IPS DF 6.9 (cell line): ENCODE measurements at regions not wholly inside any gene's neighbourhood (a gene's known extent, or its start where the extent isn't known, plus 50 kb on each side); places are given as distances from the start of the nearest gene placed in this dataset.
"Not testable (repeated sequence)": the region's sequence is repeated elsewhere in the genome, so short reads cannot be mapped to it uniquely, and the experiment has no call there.

Experiments used
- DNase-seq: peaks from one replicate; pipeline ENCODE4 v3.0.0-alpha.2; 2013; ENCODE audit warnings: low read depth, low spot score
- H3K27ac ChIP-seq: one replicate; pipeline ENCODE4 v1.5.1; 2013; ENCODE audit warnings: low read length, control low read depth
- H3K27me3 ChIP-seq: 2 replicates; pipeline ENCODE4 v1.6.1; 2013; ENCODE audit warnings: mild to moderate bottlenecking, low read length; ENCODE audit not compliant: control insufficient read depth, insufficient read depth
- H3K36me3 ChIP-seq: 2 replicates; pipeline ENCODE4 v1.6.1; 2013; ENCODE audit warnings: low read length; ENCODE audit not compliant: control insufficient read depth, insufficient read depth
- H3K4me1 ChIP-seq: 2 replicates; pipeline ENCODE4 v1.6.1; 2013; ENCODE audit warnings: low read length; ENCODE audit not compliant: control insufficient read depth, insufficient read depth
- H3K4me3 ChIP-seq: 2 replicates; pipeline ENCODE4 v1.5.1; 2013; ENCODE audit warnings: mild to moderate bottlenecking, low read length
- H3K9me3 ChIP-seq: 2 replicates; pipeline ENCODE4 v1.6.1; 2013; ENCODE audit warnings: low read length, inconsistent platforms; ENCODE audit not compliant: control insufficient read depth, insufficient read depth
- WGBS: extraction: QIAGEN DNeasy Blood & Tissue Kit; methylation state at CpG from one replicate; pipeline ENCODE4 v1.1.7; 2013; ENCODE audit warnings: mixed read lengths, missing lambda C conversion rate; ENCODE audit not compliant: insufficient read length, insufficient coverage; 5-methylcytosine and 5-hydroxymethylcytosine counted together

- Histone ChIP-seq H3K9me3 (no peaks in the 10 kb centered on the region), H3K4me3 (no peak overlapping the region), H3K36me3 (no peaks in the 10 kb centered on the region), H3K27ac (no peak overlapping the region), H3K4me1 (no peaks in the 10 kb centered on the region), H3K27me3 (no peaks in the 10 kb centered on the region)
- no peak for DNase-seq
- no CpG with 5 or more reads among the region's 5 CpGs for WGBS
These were observed 94.6 kb upstream of the OR9G4 start for GRCh38 chr11:56842814-56843794.

GRCh38 chr11:56841210-56841810, 92.8 kb upstream of the OR9G4 start:
- Histone ChIP-seq H3K36me3 (no peaks in the 10 kb centered on the region), H3K27me3 (no peaks in the 10 kb centered on the region), H3K9me3 (no peaks in the 10 kb centered on the region), H3K4me1 (no peaks in the 10 kb centered on the region), H3K27ac (no peak overlapping the region), H3K4me3 (no peak overlapping the region)
- peak; percentile 33 for DNase-seq
- no CpG with 5 or more reads among the region's 8 CpGs for WGBS

GRCh38 chr11:56827357-56827756, 78.9 kb upstream of the OR9G4 start:
- not testable (repeated sequence) for DNase-seq, H3K36me3 ChIP-seq, H3K27me3 ChIP-seq, H3K4me3 ChIP-seq, H3K27ac ChIP-seq, H3K9me3 ChIP-seq, H3K4me1 ChIP-seq
- WGBS: no CpG with 5 or more reads among the region's 5 CpGs

GRCh38 chr11:56819916-56820315, 71.4 kb upstream of the OR9G4 start:
- H3K9me3 ChIP-seq: no peaks in the 10 kb centered on the region
- no CpG with 5 or more reads among the region's 2 CpGs for WGBS
- H3K36me3 ChIP-seq: no peaks in the 10 kb centered on the region
- H3K4me1 ChIP-seq: no peaks in the 10 kb centered on the region
- no peak for DNase-seq
- H3K27me3 ChIP-seq: no peaks in the 10 kb centered on the region
- H3K27ac ChIP-seq: no peak overlapping the region
- no peak overlapping the region for H3K4me3 ChIP-seq

GRCh38 chr11:56817661-56818060, 69.2 kb upstream of the OR9G4 start:
- H3K9me3 ChIP-seq: no peaks in the 10 kb centered on the region
- no peak overlapping the region for H3K4me3 ChIP-seq
- H3K27ac ChIP-seq: no peak overlapping the region
- DNase-seq: no peak
- H3K27me3 ChIP-seq: no peaks in the 10 kb centered on the region
- H3K36me3 ChIP-seq: no peaks in the 10 kb centered on the region
- H3K4me1 ChIP-seq: no peaks in the 10 kb centered on the region
- WGBS: no CpG with 5 or more reads among the region's 3 CpGs

GRCh38 chr11:56816259-56816658, 67.8 kb upstream of the OR9G4 start:
- Histone ChIP-seq H3K27ac (no peak overlapping the region), H3K4me3 (no peak overlapping the region), H3K36me3 (no peaks in the 10 kb centered on the region), H3K4me1 (no peaks in the 10 kb centered on the region), H3K27me3 (no peaks in the 10 kb centered on the region), H3K9me3 (no peaks in the 10 kb centered on the region)
- DNase-seq: no peak
- no CpG with 5 or more reads among the region's 2 CpGs for WGBS

GRCh38 chr11:56808326-56808725, 59.8 kb upstream of the OR9G4 start:
- DNase-seq: no peak
- no peaks in the 10 kb centered on the region for H3K27me3 ChIP-seq
- no peaks in the 10 kb centered on the region for H3K9me3 ChIP-seq
- no peaks in the 10 kb centered on the region for H3K4me1 ChIP-seq
- no CpG with 5 or more reads among the region's 1 CpG for WGBS
- H3K36me3 ChIP-seq: no peaks in the 10 kb centered on the region
- H3K27ac ChIP-seq: no peak overlapping the region
- no peak overlapping the region for H3K4me3 ChIP-seq

GRCh38 chr11:56799691-56800210, 51.3 kb upstream of the OR9G4 start:
- no peak for DNase-seq
- Histone ChIP-seq H3K4me1 (no peaks in the 10 kb centered on the region), H3K27me3 (no peaks in the 10 kb centered on the region), H3K4me3 (no peak overlapping the region), H3K27ac (no peak overlapping the region), H3K9me3 (no peaks in the 10 kb centered on the region), H3K36me3 (no peaks in the 10 kb centered on the region)
- WGBS: no CpG with 5 or more reads among the region's 4 CpGs
